ENCODE measurements at regions not wholly inside any gene's neighbourhood (a gene's known extent, or its start where the extent isn't known, plus 50 kb on each side); places are given as distances from the start of the nearest gene placed in this dataset.

DNA sequence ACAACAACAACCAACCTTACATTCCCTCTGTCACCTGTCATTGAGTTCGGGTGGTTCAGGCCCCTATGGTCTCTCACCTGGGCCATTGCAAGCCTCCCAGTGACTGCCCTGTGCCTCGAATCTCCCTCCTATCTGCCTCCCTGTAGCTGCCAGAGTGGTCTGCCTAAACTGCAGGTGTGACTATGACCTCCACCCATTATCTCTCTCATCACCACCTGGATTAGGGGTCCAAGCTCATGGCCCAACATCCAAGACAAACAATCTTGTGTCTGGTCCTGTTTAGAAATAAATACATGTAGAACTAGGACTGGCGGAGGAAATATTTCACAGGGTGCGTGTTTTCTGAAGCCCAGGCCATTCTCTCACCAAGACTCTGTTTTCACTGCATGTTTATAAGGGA, 146.6 kb downstream of the HERPUD2 start:
- TF ChIP-seq CTCF (IDR thresholded peaks at IDR 0.05), result no peak
- no peak for TF ChIP-seq POLR2A (IDR thresholded peaks at IDR 0.05)
- TF ChIP-seq EP300 (IDR thresholded peaks at IDR 0.05), result no peak
